Adrenal gland (tissue), 5 donors: ENCODE measurements at regions not wholly inside any gene's neighbourhood (a gene's known extent, or its start where the extent isn't known, plus 50 kb on each side); places are given as distances from the start of the nearest gene placed in this dataset.

Experiments used
- POLR2A ChIP-seq, 2 donors: fragments of 450-650 bp; IDR thresholded peaks; one replicate each; pipeline ENCODE4 v1.6.1; 2017; ENCODE audit warnings: antibody characterized with exemption in 2 of 2, mild to moderate bottlenecking in 2 of 2, moderate library complexity in 1 of 2
- TF ChIP-seq, protein P1 (sequence below), 6 experiments: fragments of 450-650 bp in 4 of 6; fragments of 200-600 bp in 2 of 6; sonication (generic) in 1 of 6; IDR thresholded peaks; 1 replicate in 5 of 6; 2 replicates in 1 of 6; pipeline versions ENCODE4 v1.5.1 to v1.8.0; 2016 to 2021; ENCODE audit warnings: antibody characterized with exemption in 6 of 6, mild to moderate bottlenecking in 2 of 6, moderate library complexity in 1 of 6
- donor health status: DM: no; HTN: no; CAD: no.

GRCh38 chr2:60152226-60152833, 401.1 kb downstream of the BCL11A start:
- TF ChIP-seq, protein P1, sequence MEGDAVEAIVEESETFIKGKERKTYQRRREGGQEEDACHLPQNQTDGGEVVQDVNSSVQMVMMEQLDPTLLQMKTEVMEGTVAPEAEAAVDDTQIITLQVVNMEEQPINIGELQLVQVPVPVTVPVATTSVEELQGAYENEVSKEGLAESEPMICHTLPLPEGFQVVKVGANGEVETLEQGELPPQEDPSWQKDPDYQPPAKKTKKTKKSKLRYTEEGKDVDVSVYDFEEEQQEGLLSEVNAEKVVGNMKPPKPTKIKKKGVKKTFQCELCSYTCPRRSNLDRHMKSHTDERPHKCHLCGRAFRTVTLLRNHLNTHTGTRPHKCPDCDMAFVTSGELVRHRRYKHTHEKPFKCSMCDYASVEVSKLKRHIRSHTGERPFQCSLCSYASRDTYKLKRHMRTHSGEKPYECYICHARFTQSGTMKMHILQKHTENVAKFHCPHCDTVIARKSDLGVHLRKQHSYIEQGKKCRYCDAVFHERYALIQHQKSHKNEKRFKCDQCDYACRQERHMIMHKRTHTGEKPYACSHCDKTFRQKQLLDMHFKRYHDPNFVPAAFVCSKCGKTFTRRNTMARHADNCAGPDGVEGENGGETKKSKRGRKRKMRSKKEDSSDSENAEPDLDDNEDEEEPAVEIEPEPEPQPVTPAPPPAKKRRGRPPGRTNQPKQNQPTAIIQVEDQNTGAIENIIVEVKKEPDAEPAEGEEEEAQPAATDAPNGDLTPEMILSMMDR (IDR thresholded peaks at IDR 0.05) = peak; percentile 20 to 64 (median 54)
- no peak for TF ChIP-seq POLR2A (IDR thresholded peaks at IDR 0.05)
